ENCODE measurements at regions not wholly inside any gene's neighbourhood (a gene's known extent, or its start where the extent isn't known, plus 50 kb on each side); places are given as distances from the start of the nearest gene placed in this dataset.

GRCh38 chr6:11835065-11835464, 56.5 kb upstream of the ADTRP start:
- Histone ChIP-seq H3K4me1 (ENCODE audit: insufficient read depth, low read length) (no peaks in the 10 kb centered on the region), H4K20me1 (ENCODE audit: insufficient read depth, low read length) (no peaks in the 10 kb centered on the region), H3K9me3 (ENCODE audit: insufficient read depth, low read depth, low read length) (no peaks in the 10 kb centered on the region), H3K27me3 (ENCODE audit: insufficient read depth, low read length) (no peaks in the 10 kb centered on the region), H3K4me3 (ENCODE audit: insufficient read depth, low read depth, low read length) (no peak overlapping the region), H3K36me3 (ENCODE audit: insufficient read depth, low read length) (no peaks in the 10 kb centered on the region), H3K79me2 (ENCODE audit: insufficient read depth, low read length) (no peaks in the 10 kb centered on the region), H3K4me2 (ENCODE audit: low read length) (no peak overlapping the region), H3K27ac (ENCODE audit: low read depth, low read length) (no peak overlapping the region), H3K9ac (ENCODE audit: low read length) (no peak overlapping the region), H2AFZ (ENCODE audit: low read depth, low read length) (no peak overlapping the region)
- H3K4me3 Mint-ChIP-seq (ENCODE audit: unreplicated experiment) = no peak overlapping the region
- no peaks in the 10 kb centered on the region for H3K4me1 Mint-ChIP-seq (ENCODE audit: low read depth, unreplicated experiment)
- peaks cover 6% of the 10 kb centered on the region for H3K36me3 Mint-ChIP-seq (ENCODE audit: low read depth, unreplicated experiment)
- DNase-seq (ENCODE audit: low read depth) (no peak), FAIRE-seq (no peak)
- H3K27ac Mint-ChIP-seq (ENCODE audit: unreplicated experiment) = no peak overlapping the region
- H3K9me3 Mint-ChIP-seq (ENCODE audit: unreplicated experiment) = peaks cover 18% of the 10 kb centered on the region
- no peak for TF ChIP-seq EZH2 (IDR thresholded peaks at IDR 0.05; ENCODE audit: insufficient read depth, low read length)
- no peak for TF ChIP-seq CTCF (IDR thresholded peaks at IDR 0.05; ENCODE audit: insufficient read depth, low read depth, low read length)
- peaks cover 5% of the 10 kb centered on the region for H3K27me3 Mint-ChIP-seq (ENCODE audit: low read depth, unreplicated experiment)

- Histone ChIP-seq H3K27me3 (ENCODE audit: insufficient read depth, low read length) (no peaks in the 10 kb centered on the region), H3K4me1 (ENCODE audit: insufficient read depth, low read length) (no peaks in the 10 kb centered on the region), H3K9ac (ENCODE audit: low read length) (no peak overlapping the region), H3K4me2 (ENCODE audit: low read length) (no peak overlapping the region), H2AFZ (ENCODE audit: low read depth, low read length) (no peak overlapping the region), H3K36me3 (ENCODE audit: insufficient read depth, low read length) (no peaks in the 10 kb centered on the region), H3K79me2 (ENCODE audit: insufficient read depth, low read length) (no peaks in the 10 kb centered on the region), H4K20me1 (ENCODE audit: insufficient read depth, low read length) (no peaks in the 10 kb centered on the region), H3K27ac (ENCODE audit: low read depth, low read length) (no peak overlapping the region), H3K9me3 (ENCODE audit: insufficient read depth, low read depth, low read length) (no peaks in the 10 kb centered on the region), H3K4me3 (ENCODE audit: insufficient read depth, low read depth, low read length) (no peak overlapping the region)
- no peaks in the 10 kb centered on the region for H3K4me1 Mint-ChIP-seq (ENCODE audit: low read depth, unreplicated experiment)
- peaks cover 2% of the 10 kb centered on the region for H3K36me3 Mint-ChIP-seq (ENCODE audit: low read depth, unreplicated experiment)
- TF ChIP-seq CTCF (IDR thresholded peaks at IDR 0.05; ENCODE audit: insufficient read depth, low read depth, low read length) (no peak), EZH2 (IDR thresholded peaks at IDR 0.05; ENCODE audit: insufficient read depth, low read length) (no peak)
- peaks cover 10% of the 10 kb centered on the region for H3K9me3 Mint-ChIP-seq (ENCODE audit: unreplicated experiment)
- peaks cover 5% of the 10 kb centered on the region for H3K27me3 Mint-ChIP-seq (ENCODE audit: low read depth, unreplicated experiment)
- DNase-seq (ENCODE audit: low read depth) = no peak
- H3K27ac Mint-ChIP-seq (ENCODE audit: unreplicated experiment) = no peak overlapping the region
- no peak for FAIRE-seq
- no peak overlapping the region for H3K4me3 Mint-ChIP-seq (ENCODE audit: unreplicated experiment)
These were observed 55.3 kb upstream of the ADTRP start for GRCh38 chr6:11833626-11834592.

- Histone ChIP-seq H3K9me3 (ENCODE audit: insufficient read depth, low read depth, low read length) (no peaks in the 10 kb centered on the region), H3K27ac (ENCODE audit: low read depth, low read length) (no peak overlapping the region), H3K9ac (ENCODE audit: low read length) (no peak overlapping the region), H2AFZ (ENCODE audit: low read depth, low read length) (no peak overlapping the region), H3K4me3 (ENCODE audit: insufficient read depth, low read depth, low read length) (no peak overlapping the region), H3K4me2 (ENCODE audit: low read length) (no peak overlapping the region), H3K36me3 (ENCODE audit: insufficient read depth, low read length) (no peaks in the 10 kb centered on the region), H3K4me1 (ENCODE audit: insufficient read depth, low read length) (no peaks in the 10 kb centered on the region), H4K20me1 (ENCODE audit: insufficient read depth, low read length) (no peaks in the 10 kb centered on the region), H3K79me2 (ENCODE audit: insufficient read depth, low read length) (no peaks in the 10 kb centered on the region), H3K27me3 (ENCODE audit: insufficient read depth, low read length) (no peaks in the 10 kb centered on the region)
- Mint-ChIP-seq H3K27me3 (ENCODE audit: low read depth, unreplicated experiment) (peaks cover 5% of the 10 kb centered on the region), H3K4me1 (ENCODE audit: low read depth, unreplicated experiment) (peaks cover 2% of the 10 kb centered on the region), H3K4me3 (ENCODE audit: unreplicated experiment) (no peak overlapping the region), H3K27ac (ENCODE audit: unreplicated experiment) (no peak overlapping the region), H3K36me3 (ENCODE audit: low read depth, unreplicated experiment) (no peaks in the 10 kb centered on the region), H3K9me3 (ENCODE audit: unreplicated experiment) (peaks cover 3% of the 10 kb centered on the region)
- FAIRE-seq (no peak), DNase-seq (ENCODE audit: low read depth) (no peak)
- TF ChIP-seq CTCF (IDR thresholded peaks at IDR 0.05; ENCODE audit: insufficient read depth, low read depth, low read length) (no peak), EZH2 (IDR thresholded peaks at IDR 0.05; ENCODE audit: insufficient read depth, low read length) (no peak)
These were observed 53.0 kb upstream of the ADTRP start for GRCh38 chr6:11831653-11832052.
